GM12878 (cell line): ENCODE measurements at regions not wholly inside any gene's neighbourhood (a gene's known extent, or its start where the extent isn't known, plus 50 kb on each side); places are given as distances from the start of the nearest gene placed in this dataset.

Source experiments
- ATAC-seq: fragments of 200-7000 bp; cut with Tn5 transposase; 3 replicates; pipeline ENCODE4 v1.9.1; 2020; ENCODE audit warnings: mild to moderate bottlenecking, moderate library complexity
- BruUV-seq: library from RNA; stranded (reverse); fragments of 400-500 nt; replicated peaks from 2 replicates; lab custom pipeline; 2021; lab: Mats Ljungman, UMichigan
- CTCF ChIA-PET: fragments of 300-600 bp; sonication (Branson Sonifier 250); formaldehyde crosslinking; extraction: SDS; loops from one replicate; lab custom pipeline; 2021; ENCODE audit warnings: inconsistent platforms; lab: Yijun Ruan, JAX
- POLR2A ChIA-PET: fragments of 350-600 bp; formaldehyde crosslinking; extraction: SDS; loops from one replicate; lab custom pipeline; 2021; ENCODE audit warnings: inconsistent platforms; lab: Charles Lee
- RAD21 ChIA-PET: fragments of 300-600 bp; sonication (Branson Sonifier 250); formaldehyde crosslinking; loops from one replicate; lab custom pipeline; 2023; ENCODE audit warnings: antibody characterized with exemption; ENCODE audit not compliant: unreplicated experiment; lab: Charles Lee
- SMC1A ChIA-PET: fragments of 300-600 bp; sonication (Branson Sonifier 250); formaldehyde crosslinking; loops from one replicate; lab custom pipeline; 2023; ENCODE audit not compliant: unreplicated experiment, uncharacterized antibody; lab: Charles Lee
- DNase-seq: peaks from one replicate; pipeline ENCODE4 v3.0.0-alpha.2; 2011; ENCODE audit warnings: low read depth, low spot score
- FAIRE-seq: peaks from 3 replicates; lab custom pipeline; 2011; peaks lifted over from hg19 to GRCh38; lab: Jason Lieb, UNC
- H2AFZ ChIP-seq: 2 replicates; pipeline ENCODE4 v1.6.0; 2011; ENCODE audit warnings: low read depth, low read length, control low read depth; ENCODE audit not compliant: control insufficient read depth
- H3K27ac ChIP-seq: 2 replicates; pipeline ENCODE4 v1.5.1; 2011; ENCODE audit warnings: control low read depth; ENCODE audit not compliant: control insufficient read depth, insufficient read depth
- H3K27me3 ChIP-seq, 2 experiments: replicated peaks in 1 of 2; 2 replicates each; pipeline versions ENCODE4 v1.6.0 to v1.6.1; 2011; ENCODE audit warnings: low read length in 1 of 2; ENCODE audit not compliant: control insufficient read depth in 2 of 2, insufficient read depth in 2 of 2
- H3K36me3 ChIP-seq, 2 experiments: 2 replicates each; pipeline ENCODE4 v1.5.1; 2011; ENCODE audit warnings: low read length in 1 of 2; ENCODE audit not compliant: control insufficient read depth in 2 of 2, insufficient read depth in 2 of 2
- H3K4me1 ChIP-seq: 2 replicates; pipeline ENCODE4 v1.6.1; 2011; ENCODE audit warnings: mild to moderate bottlenecking, low read length, moderate library complexity, mixed read lengths; ENCODE audit not compliant: control insufficient read depth, insufficient read depth
- H3K4me2 ChIP-seq: 2 replicates; pipeline ENCODE4 v1.6.0; 2011; ENCODE audit warnings: control low read depth; ENCODE audit not compliant: control insufficient read depth, insufficient read depth
- H3K4me3 ChIP-seq: fragments of 200-600 bp; sonication (generic); 2 replicates; pipeline ENCODE4 v1.5.1; 2016
- H3K79me2 ChIP-seq: 2 replicates; pipeline ENCODE4 v1.6.0; 2011; ENCODE audit warnings: low read length; ENCODE audit not compliant: control insufficient read depth, insufficient read depth
- H3K9ac ChIP-seq: 2 replicates; pipeline ENCODE4 v1.8.0; 2011; ENCODE audit warnings: low read length, control low read depth, mixed read lengths; ENCODE audit not compliant: control insufficient read depth, insufficient read depth
- H3K9me3 ChIP-seq: replicated peaks from 3 replicates; pipeline ENCODE4 v1.5.1; 2011; ENCODE audit warnings: mild to moderate bottlenecking, low read length; ENCODE audit not compliant: control insufficient read depth, insufficient read depth
- H4K20me1 ChIP-seq: 2 replicates; pipeline ENCODE4 v1.6.0; 2011; ENCODE audit not compliant: control insufficient read depth, insufficient read depth
- IKZF2 ChIP-seq, 2 experiments: fragments of 450-650 bp; IDR thresholded peaks; 2 replicates each; pipeline ENCODE4 v1.6.1; 2017; ENCODE audit warnings: mild to moderate bottlenecking in 2 of 2, moderate library complexity in 2 of 2
- POLR2AphosphoS5 ChIP-seq: IDR thresholded peaks from 2 replicates; pipeline ENCODE4 v1.6.1; 2011; ENCODE audit warnings: mild to moderate bottlenecking, low read length, inconsistent platforms
- POU2F2 ChIP-seq: IDR thresholded peaks from 3 replicates; pipeline ENCODE4 v1.6.1; 2011; ENCODE audit warnings: low read depth, mild to moderate bottlenecking, low read length, borderline replicate concordance
- ZNF24 ChIP-seq: fragments of 450-650 bp; IDR thresholded peaks from 2 replicates; pipeline ENCODE4 v1.6.1; 2017; ENCODE audit warnings: antibody characterized with exemption, mild to moderate bottlenecking
- WGBS: methylation state at CpG from one replicate; pipeline ENCODE4 v1.1.6; 2016; ENCODE audit warnings: low lambda C conversion rate; ENCODE audit not compliant: insufficient replicate concordance, insufficient coverage; ENCODE audit errors: missing lambda C conversion rate; 5-methylcytosine and 5-hydroxymethylcytosine counted together
- in situ Hi-C: fragments of 300-500 bp; cut with MboI; formaldehyde crosslinking; loops from 9 replicates; pipeline ENCODE4 v1.14.3; 2018; ENCODE audit warnings: mixed read lengths
- intact Hi-C: fragments of 100-400 bp; cut with micrococcal nuclease; formaldehyde crosslinking; loops from one replicate; pipeline ENCODE4 v1.14.2; 2022; ENCODE audit not compliant: unreplicated experiment
- TF ChIP-seq, protein P1 (sequence below): fragments of 450-650 bp; IDR thresholded peaks from 2 replicates; pipeline ENCODE4 v1.6.1; 2017; ENCODE audit warnings: mild to moderate bottlenecking, moderate library complexity
- TF ChIP-seq, protein P2 (sequence below): IDR thresholded peaks from 2 replicates; pipeline ENCODE4 v1.6.1; 2012; ENCODE audit warnings: low read depth, low read length, improper control_type of control experiment
- TF ChIP-seq, protein P3 (sequence below): fragments of 450-650 bp; formaldehyde crosslinking; IDR thresholded peaks from 2 replicates; pipeline ENCODE4 v1.5.0; 2022; ENCODE audit warnings: mild to moderate bottlenecking, missing genetic modification characterization
- TF ChIP-seq, protein P4 (sequence below): fragments of 450-650 bp; IDR thresholded peaks from 2 replicates; pipeline ENCODE4 v1.6.1; 2016; ENCODE audit warnings: mild to moderate bottlenecking

DNA sequence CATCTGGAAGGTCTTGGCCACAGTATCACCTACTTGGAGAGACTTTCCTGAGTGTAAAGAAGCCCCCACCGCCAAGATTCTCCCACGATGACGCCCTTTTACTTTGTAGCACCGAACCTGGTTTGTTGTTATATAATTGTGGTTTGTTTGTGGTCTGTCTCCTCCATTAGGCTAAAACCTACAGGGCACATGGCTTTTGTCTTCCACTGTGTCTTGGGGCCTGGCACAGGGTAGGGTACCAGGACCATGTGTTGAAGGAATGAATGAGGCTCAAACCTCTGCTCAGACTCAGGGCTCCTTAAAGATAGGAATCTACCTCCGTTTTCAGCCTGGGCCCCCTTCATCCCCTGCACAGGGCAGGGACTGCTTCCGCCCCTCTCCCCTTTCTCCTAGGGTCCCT is 59.4 kb upstream of the CCDC167 start (continued):
- TF ChIP-seq, protein P1, sequence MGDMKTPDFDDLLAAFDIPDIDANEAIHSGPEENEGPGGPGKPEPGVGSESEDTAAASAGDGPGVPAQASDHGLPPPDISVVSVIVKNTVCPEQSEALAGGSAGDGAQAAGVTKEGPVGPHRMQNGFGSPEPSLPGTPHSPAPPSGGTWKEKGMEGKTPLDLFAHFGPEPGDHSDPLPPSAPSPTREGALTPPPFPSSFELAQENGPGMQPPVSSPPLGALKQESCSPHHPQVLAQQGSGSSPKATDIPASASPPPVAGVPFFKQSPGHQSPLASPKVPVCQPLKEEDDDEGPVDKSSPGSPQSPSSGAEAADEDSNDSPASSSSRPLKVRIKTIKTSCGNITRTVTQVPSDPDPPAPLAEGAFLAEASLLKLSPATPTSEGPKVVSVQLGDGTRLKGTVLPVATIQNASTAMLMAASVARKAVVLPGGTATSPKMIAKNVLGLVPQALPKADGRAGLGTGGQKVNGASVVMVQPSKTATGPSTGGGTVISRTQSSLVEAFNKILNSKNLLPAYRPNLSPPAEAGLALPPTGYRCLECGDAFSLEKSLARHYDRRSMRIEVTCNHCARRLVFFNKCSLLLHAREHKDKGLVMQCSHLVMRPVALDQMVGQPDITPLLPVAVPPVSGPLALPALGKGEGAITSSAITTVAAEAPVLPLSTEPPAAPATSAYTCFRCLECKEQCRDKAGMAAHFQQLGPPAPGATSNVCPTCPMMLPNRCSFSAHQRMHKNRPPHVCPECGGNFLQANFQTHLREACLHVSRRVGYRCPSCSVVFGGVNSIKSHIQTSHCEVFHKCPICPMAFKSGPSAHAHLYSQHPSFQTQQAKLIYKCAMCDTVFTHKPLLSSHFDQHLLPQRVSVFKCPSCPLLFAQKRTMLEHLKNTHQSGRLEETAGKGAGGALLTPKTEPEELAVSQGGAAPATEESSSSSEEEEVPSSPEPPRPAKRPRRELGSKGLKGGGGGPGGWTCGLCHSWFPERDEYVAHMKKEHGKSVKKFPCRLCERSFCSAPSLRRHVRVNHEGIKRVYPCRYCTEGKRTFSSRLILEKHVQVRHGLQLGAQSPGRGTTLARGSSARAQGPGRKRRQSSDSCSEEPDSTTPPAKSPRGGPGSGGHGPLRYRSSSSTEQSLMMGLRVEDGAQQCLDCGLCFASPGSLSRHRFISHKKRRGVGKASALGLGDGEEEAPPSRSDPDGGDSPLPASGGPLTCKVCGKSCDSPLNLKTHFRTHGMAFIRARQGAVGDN, result peak; percentile 99
- TF ChIP-seq POU2F2, result no peak
- TF ChIP-seq, protein P2, sequence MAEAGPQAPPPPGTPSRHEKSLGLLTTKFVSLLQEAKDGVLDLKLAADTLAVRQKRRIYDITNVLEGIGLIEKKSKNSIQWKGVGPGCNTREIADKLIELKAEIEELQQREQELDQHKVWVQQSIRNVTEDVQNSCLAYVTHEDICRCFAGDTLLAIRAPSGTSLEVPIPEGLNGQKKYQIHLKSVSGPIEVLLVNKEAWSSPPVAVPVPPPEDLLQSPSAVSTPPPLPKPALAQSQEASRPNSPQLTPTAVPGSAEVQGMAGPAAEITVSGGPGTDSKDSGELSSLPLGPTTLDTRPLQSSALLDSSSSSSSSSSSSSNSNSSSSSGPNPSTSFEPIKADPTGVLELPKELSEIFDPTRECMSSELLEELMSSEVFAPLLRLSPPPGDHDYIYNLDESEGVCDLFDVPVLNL, result no peak
- peak; percentile 94 for TF ChIP-seq ZNF24

DNA sequence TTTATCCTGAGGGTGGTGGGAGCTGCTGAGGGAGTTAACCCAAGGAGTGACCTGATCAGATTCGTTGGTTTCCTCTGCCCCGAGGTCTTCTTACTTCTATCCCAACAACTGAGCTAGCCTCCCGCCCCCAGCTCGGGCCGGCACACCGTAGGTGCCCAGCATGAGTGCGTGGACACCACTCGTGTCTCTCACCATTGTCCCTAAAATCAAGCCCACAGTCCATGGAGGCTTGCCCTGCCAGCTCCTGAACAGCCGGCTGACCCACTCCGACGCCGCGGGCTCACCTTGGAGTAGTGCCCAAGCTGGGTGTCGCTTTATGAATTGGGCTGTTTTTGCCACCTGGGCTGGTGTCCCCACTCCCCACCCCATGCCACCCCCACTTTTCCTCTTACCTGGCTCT is 59.0 kb upstream of the CCDC167 start:
- no peaks in the 10 kb centered on the region for H4K20me1 ChIP-seq
- no peak for FAIRE-seq
- CTCF ChIA-PET, result interaction anchor here (0.9 to 18.7 kb wide), 6 partner anchors 9 to 131 kb away, joined by 3 to 590 read pairs (median 6); partner anchors contain the start of genes CCDC167 and CMTR1
- H3K27ac ChIP-seq, result peak overlapping the region; percentile 91
- 89% methylated on average over 14 of the region's 14 CpGs for WGBS
- SMC1A ChIA-PET, result interaction anchor here (0.6 to 12.0 kb wide), 10 partner anchors 9 to 125 kb away, joined by 3 to 346 read pairs (median 5); no protein-coding TSS in a partner anchor
- intact Hi-C loops, result loop anchor here (5.0 to 10.0 kb wide), 2 partner anchors 126 to 404 kb away; partner anchors contain the start of gene CMTR1
- H3K27me3 ChIP-seq, result no peaks in the 10 kb centered on the region
- POLR2A ChIA-PET, result interaction anchor here (0.9 to 9.7 kb wide), 7 partner anchors 9 to 70 kb away, joined by 3 to 114 read pairs (median 3); no protein-coding TSS in a partner anchor
- H2AFZ ChIP-seq, result no peak overlapping the region
- H3K79me2 ChIP-seq, result peaks cover 66% of the 10 kb centered on the region
- RAD21 ChIA-PET, result interaction anchor here (1.4 to 8.3 kb wide), 5 partner anchors 11 to 67 kb away, joined by 6 to 76 read pairs (median 13); no protein-coding TSS in a partner anchor
- in situ Hi-C loops, result loop anchor here (10.0 kb wide), 1 partner anchor 64 kb away; the partner anchor contains the start of gene CCDC167
- ATAC-seq, result no peak
- H3K9me3 ChIP-seq, result peaks cover 3% of the 10 kb centered on the region; the same call in 2 of the 3 replicates
- H3K9ac ChIP-seq, result peak overlapping the region; percentile 86
- H3K36me3 ChIP-seq, result no peaks in the 10 kb centered on the region; a peak in 1 of 4 replicates
- TF ChIP-seq, protein P3, sequence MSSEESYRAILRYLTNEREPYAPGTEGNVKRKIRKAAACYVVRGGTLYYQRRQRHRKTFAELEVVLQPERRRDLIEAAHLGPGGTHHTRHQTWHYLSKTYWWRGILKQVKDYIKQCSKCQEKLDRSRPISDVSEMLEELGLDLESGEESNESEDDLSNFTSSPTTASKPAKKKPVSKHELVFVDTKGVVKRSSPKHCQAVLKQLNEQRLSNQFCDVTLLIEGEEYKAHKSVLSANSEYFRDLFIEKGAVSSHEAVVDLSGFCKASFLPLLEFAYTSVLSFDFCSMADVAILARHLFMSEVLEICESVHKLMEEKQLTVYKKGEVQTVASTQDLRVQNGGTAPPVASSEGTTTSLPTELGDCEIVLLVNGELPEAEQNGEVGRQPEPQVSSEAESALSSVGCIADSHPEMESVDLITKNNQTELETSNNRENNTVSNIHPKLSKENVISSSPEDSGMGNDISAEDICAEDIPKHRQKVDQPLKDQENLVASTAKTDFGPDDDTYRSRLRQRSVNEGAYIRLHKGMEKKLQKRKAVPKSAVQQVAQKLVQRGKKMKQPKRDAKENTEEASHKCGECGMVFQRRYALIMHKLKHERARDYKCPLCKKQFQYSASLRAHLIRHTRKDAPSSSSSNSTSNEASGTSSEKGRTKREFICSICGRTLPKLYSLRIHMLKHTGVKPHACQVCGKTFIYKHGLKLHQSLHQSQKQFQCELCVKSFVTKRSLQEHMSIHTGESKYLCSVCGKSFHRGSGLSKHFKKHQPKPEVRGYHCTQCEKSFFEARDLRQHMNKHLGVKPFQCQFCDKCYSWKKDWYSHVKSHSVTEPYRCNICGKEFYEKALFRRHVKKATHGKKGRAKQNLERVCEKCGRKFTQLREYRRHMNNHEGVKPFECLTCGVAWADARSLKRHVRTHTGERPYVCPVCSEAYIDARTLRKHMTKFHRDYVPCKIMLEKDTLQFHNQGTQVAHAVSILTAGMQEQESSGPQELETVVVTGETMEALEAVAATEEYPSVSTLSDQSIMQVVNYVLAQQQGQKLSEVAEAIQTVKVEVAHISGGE (CRISPR knock-in tag), result no peak
- TF ChIP-seq POLR2AphosphoS5 (peak; percentile 30; the same call in 1 of the 2 replicates), IKZF2 (IDR thresholded peaks at IDR 0.05) (0 out of 4 replicates have a peak, but pooled peaks of 1 of the 2 experiments have one; percentile 5)
- TF ChIP-seq, protein P4, sequence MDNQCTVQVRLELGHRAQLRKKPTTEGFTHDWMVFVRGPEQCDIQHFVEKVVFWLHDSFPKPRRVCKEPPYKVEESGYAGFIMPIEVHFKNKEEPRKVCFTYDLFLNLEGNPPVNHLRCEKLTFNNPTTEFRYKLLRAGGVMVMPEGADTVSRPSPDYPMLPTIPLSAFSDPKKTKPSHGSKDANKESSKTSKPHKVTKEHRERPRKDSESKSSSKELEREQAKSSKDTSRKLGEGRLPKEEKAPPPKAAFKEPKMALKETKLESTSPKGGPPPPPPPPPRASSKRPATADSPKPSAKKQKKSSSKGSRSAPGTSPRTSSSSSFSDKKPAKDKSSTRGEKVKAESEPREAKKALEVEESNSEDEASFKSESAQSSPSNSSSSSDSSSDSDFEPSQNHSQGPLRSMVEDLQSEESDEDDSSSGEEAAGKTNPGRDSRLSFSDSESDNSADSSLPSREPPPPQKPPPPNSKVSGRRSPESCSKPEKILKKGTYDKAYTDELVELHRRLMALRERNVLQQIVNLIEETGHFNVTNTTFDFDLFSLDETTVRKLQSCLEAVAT, result peak; percentile 94
- peak overlapping the region; percentile 56 for H3K4me2 ChIP-seq
- 0 out of 2 replicates have a peak overlapping the region, but pooled peaks have one; percentile 11 for H3K4me3 ChIP-seq
- no TSS peak for BruUV-seq
- no peak for DNase-seq
- peaks cover 82% of the 10 kb centered on the region for H3K4me1 ChIP-seq
